ENCODE measurements at regions not wholly inside any gene's neighbourhood (a gene's known extent, or its start where the extent isn't known, plus 50 kb on each side); places are given as distances from the start of the nearest gene placed in this dataset.
"Not testable (repeated sequence)": the region's sequence is repeated elsewhere in the genome, so short reads cannot be mapped to it uniquely, and the experiment has no call there.

DNA sequence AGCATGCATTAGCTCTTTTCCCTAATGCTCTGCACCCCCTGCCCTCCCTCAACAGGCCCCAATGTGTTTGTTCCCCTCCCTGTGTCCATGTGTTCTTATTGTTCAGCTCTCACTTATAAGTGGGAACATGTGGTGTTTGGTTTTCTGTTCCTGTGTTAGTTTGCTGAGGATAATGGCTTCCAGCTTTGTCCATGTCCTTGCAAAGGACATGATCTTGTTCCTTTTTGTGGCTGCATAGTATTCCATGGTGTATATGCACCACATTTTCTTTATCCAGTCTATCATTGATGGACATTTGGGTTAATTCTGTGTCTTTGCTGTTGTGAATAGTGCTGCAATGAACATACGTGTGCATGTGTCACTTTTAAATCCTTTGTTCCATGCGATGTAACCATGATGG is 363.0 kb downstream of the SRGAP2C start:
- H2AFZ ChIP-seq (ENCODE audit: low read depth, low read length); H3K27ac ChIP-seq (ENCODE audit: low read length, poor library complexity, severe bottlenecking); H3K4me1 ChIP-seq (ENCODE audit: control insufficient read depth, insufficient read depth, low read depth, low read length); H3K27me3 ChIP-seq (ENCODE audit: control insufficient read depth in 1 of 2, insufficient read depth in 1 of 2, low read length in 2 of 2); H3K14ac ChIP-seq (ENCODE audit: low read length in 2 of 2); H3K36me3 ChIP-seq (ENCODE audit: control insufficient read depth in 1 of 2, insufficient read depth in 2 of 2, low read depth in 1 of 2, low read length in 2 of 2); H3K9me3 ChIP-seq (ENCODE audit: control insufficient read depth, low read length); H2BK120ac ChIP-seq (ENCODE audit: low read depth, low read length); H3K23ac ChIP-seq (ENCODE audit: low read length in 2 of 2); H3K4me2 ChIP-seq (ENCODE audit: low read length, poor library complexity, severe bottlenecking); H2BK12ac ChIP-seq (ENCODE audit: low read length in 2 of 2); H3K9ac ChIP-seq (ENCODE audit: low read length); H3K18ac ChIP-seq (ENCODE audit: low read depth in 1 of 2, low read length in 2 of 2); H2AK5ac ChIP-seq (ENCODE audit: low read length, severe bottlenecking); DNase-seq; H3K79me1 ChIP-seq (replicated peaks; ENCODE audit: low read length, poor library complexity, severe bottlenecking); H4K91ac ChIP-seq (ENCODE audit: low read length); H4K8ac ChIP-seq (ENCODE audit: low read length); H2BK5ac ChIP-seq (ENCODE audit: low read depth, low read length, poor library complexity, severe bottlenecking); H3K4me3 ChIP-seq (ENCODE audit: insufficient read depth in 1 of 2, low read depth in 1 of 2, low read length in 2 of 2); H2BK15ac ChIP-seq (ENCODE audit: low read depth, poor library complexity, severe bottlenecking); H3K4ac ChIP-seq (ENCODE audit: low read depth in 1 of 2, low read length in 2 of 2): not testable (repeated sequence)
- WGBS, result 100% methylated on average over 1 of the region's 2 CpGs

DNA sequence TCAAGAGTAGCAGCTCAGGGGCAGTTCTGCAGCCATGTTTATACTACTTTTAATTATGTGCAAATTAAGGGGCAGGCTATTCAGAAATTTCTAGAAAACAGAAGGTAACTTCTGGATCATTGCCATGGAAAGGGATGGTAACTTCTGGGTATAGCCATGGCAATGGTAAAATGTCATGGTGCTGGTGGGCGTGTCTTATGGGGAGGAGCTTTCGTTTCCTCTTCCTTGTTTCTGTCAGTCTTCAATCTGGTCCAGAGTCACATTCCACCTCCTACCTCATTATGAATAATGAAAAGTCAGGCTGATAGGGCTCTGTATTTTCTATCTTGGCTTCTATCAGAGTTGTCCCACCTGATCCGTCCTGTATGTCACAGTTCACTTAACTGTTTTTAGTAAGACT is 366.0 kb downstream of the SRGAP2C start:
- H2AK5ac ChIP-seq (ENCODE audit: low read length, severe bottlenecking); H3K4me1 ChIP-seq (ENCODE audit: control insufficient read depth, insufficient read depth, low read depth, low read length); H3K14ac ChIP-seq (ENCODE audit: low read length in 2 of 2); H4K91ac ChIP-seq (ENCODE audit: low read length); H2AFZ ChIP-seq (ENCODE audit: low read depth, low read length); H2BK5ac ChIP-seq (ENCODE audit: low read depth, low read length, poor library complexity, severe bottlenecking); H3K27ac ChIP-seq (ENCODE audit: low read length, poor library complexity, severe bottlenecking); H3K79me1 ChIP-seq (replicated peaks; ENCODE audit: low read length, poor library complexity, severe bottlenecking); H2BK12ac ChIP-seq (ENCODE audit: low read length in 2 of 2); H3K4me2 ChIP-seq (ENCODE audit: low read length, poor library complexity, severe bottlenecking); H3K9ac ChIP-seq (ENCODE audit: low read length); H4K8ac ChIP-seq (ENCODE audit: low read length); H2BK120ac ChIP-seq (ENCODE audit: low read depth, low read length); H3K18ac ChIP-seq (ENCODE audit: low read depth in 1 of 2, low read length in 2 of 2); H3K4ac ChIP-seq (ENCODE audit: low read depth in 1 of 2, low read length in 2 of 2); DNase-seq; H3K36me3 ChIP-seq (ENCODE audit: control insufficient read depth in 1 of 2, insufficient read depth in 2 of 2, low read depth in 1 of 2, low read length in 2 of 2); H3K27me3 ChIP-seq (ENCODE audit: control insufficient read depth in 1 of 2, insufficient read depth in 1 of 2, low read length in 2 of 2); H3K23ac ChIP-seq (ENCODE audit: low read length in 2 of 2); H2BK15ac ChIP-seq (ENCODE audit: low read depth, poor library complexity, severe bottlenecking); H3K4me3 ChIP-seq (ENCODE audit: insufficient read depth in 1 of 2, low read depth in 1 of 2, low read length in 2 of 2); H3K9me3 ChIP-seq (ENCODE audit: control insufficient read depth, low read length): not testable (repeated sequence)
- no CpG with 5 or more reads among the region's 3 CpGs for WGBS

DNA sequence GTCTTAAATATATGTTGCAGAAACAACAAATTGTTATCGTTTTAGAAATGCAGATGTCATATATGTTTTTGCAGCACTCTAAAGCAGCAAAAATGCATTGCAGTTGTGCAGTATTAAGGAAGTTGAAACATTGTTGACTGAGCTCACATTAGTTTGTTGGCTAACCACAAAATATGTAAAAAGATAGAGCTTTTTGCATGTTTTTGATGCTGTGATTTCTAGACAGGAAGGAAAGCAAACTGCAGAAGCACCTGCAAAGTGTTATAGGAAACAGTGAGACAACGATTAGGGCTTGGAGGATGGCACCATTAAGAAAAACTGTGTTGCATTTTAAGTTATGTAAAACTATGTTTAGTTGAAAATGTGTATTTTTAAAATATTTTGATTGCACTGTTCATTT is 366.7 kb downstream of the SRGAP2C start:
- H3K36me3 ChIP-seq (ENCODE audit: control insufficient read depth in 1 of 2, insufficient read depth in 2 of 2, low read depth in 1 of 2, low read length in 2 of 2); H2BK5ac ChIP-seq (ENCODE audit: low read depth, low read length, poor library complexity, severe bottlenecking); DNase-seq; H2AK5ac ChIP-seq (ENCODE audit: low read length, severe bottlenecking); H2BK120ac ChIP-seq (ENCODE audit: low read depth, low read length); H3K9me3 ChIP-seq (ENCODE audit: control insufficient read depth, low read length); H3K14ac ChIP-seq (ENCODE audit: low read length in 2 of 2); H3K18ac ChIP-seq (ENCODE audit: low read depth in 1 of 2, low read length in 2 of 2); H4K8ac ChIP-seq (ENCODE audit: low read length); H3K23ac ChIP-seq (ENCODE audit: low read length in 2 of 2); H4K91ac ChIP-seq (ENCODE audit: low read length); H2BK12ac ChIP-seq (ENCODE audit: low read length in 2 of 2); H3K27ac ChIP-seq (ENCODE audit: low read length, poor library complexity, severe bottlenecking); H2AFZ ChIP-seq (ENCODE audit: low read depth, low read length); H3K79me1 ChIP-seq (replicated peaks; ENCODE audit: low read length, poor library complexity, severe bottlenecking); H2BK15ac ChIP-seq (ENCODE audit: low read depth, poor library complexity, severe bottlenecking); H3K4ac ChIP-seq (ENCODE audit: low read depth in 1 of 2, low read length in 2 of 2); H3K4me2 ChIP-seq (ENCODE audit: low read length, poor library complexity, severe bottlenecking); H3K4me3 ChIP-seq (ENCODE audit: insufficient read depth in 1 of 2, low read depth in 1 of 2, low read length in 2 of 2); H3K9ac ChIP-seq (ENCODE audit: low read length); H3K27me3 ChIP-seq (ENCODE audit: control insufficient read depth in 1 of 2, insufficient read depth in 1 of 2, low read length in 2 of 2); H3K4me1 ChIP-seq (ENCODE audit: control insufficient read depth, insufficient read depth, low read depth, low read length): not testable (repeated sequence)
- 94% methylated on average over 2 of the region's 2 CpGs for WGBS

DNA sequence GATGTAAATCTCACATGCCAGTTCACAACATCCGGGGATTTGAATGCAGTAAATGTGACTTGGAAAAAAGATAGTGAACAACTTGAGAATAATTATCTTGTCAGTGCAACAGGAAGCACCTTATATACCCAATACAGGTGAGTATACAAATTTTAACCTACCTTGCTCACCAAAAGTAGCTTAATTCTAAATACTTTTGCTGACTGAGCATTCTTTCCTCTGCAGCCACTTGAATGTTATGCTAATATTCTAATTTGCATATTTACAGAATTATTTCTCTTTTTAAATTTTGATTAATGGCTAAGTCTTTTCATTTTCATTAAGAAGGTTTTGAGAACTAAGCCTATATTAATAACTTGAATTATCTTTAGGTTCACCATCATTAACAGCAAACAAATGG is 371.8 kb downstream of the SRGAP2C start:
- not testable (repeated sequence) for H2AK5ac ChIP-seq (ENCODE audit: low read length, severe bottlenecking); H3K4me3 ChIP-seq (ENCODE audit: insufficient read depth in 1 of 2, low read depth in 1 of 2, low read length in 2 of 2); H2BK120ac ChIP-seq (ENCODE audit: low read depth, low read length); H3K27me3 ChIP-seq (ENCODE audit: control insufficient read depth in 1 of 2, insufficient read depth in 1 of 2, low read length in 2 of 2); H3K27ac ChIP-seq (ENCODE audit: low read length, poor library complexity, severe bottlenecking); H4K8ac ChIP-seq (ENCODE audit: low read length); DNase-seq; H2BK12ac ChIP-seq (ENCODE audit: low read length in 2 of 2); H3K18ac ChIP-seq (ENCODE audit: low read depth in 1 of 2, low read length in 2 of 2); H3K9ac ChIP-seq (ENCODE audit: low read length); H3K4me2 ChIP-seq (ENCODE audit: low read length, poor library complexity, severe bottlenecking); H3K4me1 ChIP-seq (ENCODE audit: control insufficient read depth, insufficient read depth, low read depth, low read length); H3K9me3 ChIP-seq (ENCODE audit: control insufficient read depth, low read length); H3K23ac ChIP-seq (ENCODE audit: low read length in 2 of 2); H4K91ac ChIP-seq (ENCODE audit: low read length); H2BK5ac ChIP-seq (ENCODE audit: low read depth, low read length, poor library complexity, severe bottlenecking); H3K4ac ChIP-seq (ENCODE audit: low read depth in 1 of 2, low read length in 2 of 2); H3K36me3 ChIP-seq (ENCODE audit: control insufficient read depth in 1 of 2, insufficient read depth in 2 of 2, low read depth in 1 of 2, low read length in 2 of 2); H3K79me1 ChIP-seq (replicated peaks; ENCODE audit: low read length, poor library complexity, severe bottlenecking); H2BK15ac ChIP-seq (ENCODE audit: low read depth, poor library complexity, severe bottlenecking); H3K14ac ChIP-seq (ENCODE audit: low read length in 2 of 2); H2AFZ ChIP-seq (ENCODE audit: low read depth, low read length)
- no CpG with 5 or more reads among the region's 1 CpG for WGBS

Measured in mesenchymal stem cell (in vitro differentiated cells and primary cell).